HG03196 (cell line): ENCODE measurements at regions not wholly inside any gene's neighbourhood (a gene's known extent, or its start where the extent isn't known, plus 50 kb on each side); places are given as distances from the start of the nearest gene placed in this dataset.

Experiments
- ATAC-seq: cut with Tn5 transposase; IDR thresholded peaks from one replicate; pipeline ENCODE4 v1.9.1; 2021; ENCODE audit not compliant: unreplicated experiment

- no peak for ATAC-seq
These were observed 224.2 kb downstream of the CLIC5 start for GRCh38 chr6:45791211-45792168.

GRCh38 chr6:45789238-45789637 is 226.4 kb downstream of the CLIC5 start:
- no peak for ATAC-seq

- ATAC-seq, result no peak
These were observed 228.3 kb downstream of the CLIC5 start for GRCh38 chr6:45787384-45787783.

GRCh38 chr6:45786355-45786781 is 229.3 kb downstream of the CLIC5 start:
- ATAC-seq, result no peak

GRCh38 chr6:45784250-45784649 is 231.4 kb downstream of the CLIC5 start:
- ATAC-seq, result no peak

GRCh38 chr6:45783716-45784115 is 231.9 kb downstream of the CLIC5 start:
- ATAC-seq, result no peak

- no peak for ATAC-seq
These were observed 233.8 kb downstream of the CLIC5 start for GRCh38 chr6:45781890-45782289.

- no peak for ATAC-seq
These were observed 235.1 kb downstream of the CLIC5 start for GRCh38 chr6:45780523-45780922.

GRCh38 chr6:45775026-45775697 is 240.5 kb downstream of the CLIC5 start:
- ATAC-seq, result no peak

- ATAC-seq, result no peak
These were observed 241.8 kb downstream of the CLIC5 start for GRCh38 chr6:45773906-45774305.

GRCh38 chr6:45772886-45773495 is 242.7 kb downstream of the CLIC5 start:
- no peak for ATAC-seq

GRCh38 chr6:45772051-45772450 is 243.6 kb downstream of the CLIC5 start:
- no peak for ATAC-seq

GRCh38 chr6:45763281-45763680 is 252.4 kb downstream of the CLIC5 start:
- ATAC-seq, result no peak

- ATAC-seq, result no peak
These were observed 256.2 kb downstream of the CLIC5 start for GRCh38 chr6:45759472-45759810.

- ATAC-seq, result no peak
These were observed 256.7 kb downstream of the CLIC5 start for GRCh38 chr6:45758787-45759471.

GRCh38 chr6:45757443-45758130 is 258.1 kb downstream of the CLIC5 start:
- no peak for ATAC-seq

- ATAC-seq, result no peak
These were observed 259.1 kb downstream of the CLIC5 start for GRCh38 chr6:45756606-45757005.

GRCh38 chr6:45754432-45754831 is 261.2 kb downstream of the CLIC5 start:
- no peak for ATAC-seq

GRCh38 chr6:45746046-45746445 is 269.6 kb downstream of the CLIC5 start:
- no peak for ATAC-seq

- no peak for ATAC-seq
These were observed 272.5 kb downstream of the CLIC5 start for GRCh38 chr6:45743028-45743615.
